Right atrium auricular region (tissue), 2 donors: ENCODE measurements at regions not wholly inside any gene's neighbourhood (a gene's known extent, or its start where the extent isn't known, plus 50 kb on each side); places are given as distances from the start of the nearest gene placed in this dataset.

ENCODE experiments used
- DNase-seq: peaks from one replicate; pipeline ENCODE4 v3.0.0-alpha.2; 2019; ENCODE audit warnings: low spot score
- H3K27ac ChIP-seq, 2 donors: fragments of 200-600 bp; sonication (generic); 1 replicate in 1 of 2; 2 replicates in 1 of 2; pipeline ENCODE4 v1.5.1; 2016 to 2019
- H3K27me3 ChIP-seq, 2 donors: fragments of 200-600 bp; sonication (generic); one replicate each; pipeline versions ENCODE4 v1.5.1 to v1.6.0; 2017 to 2019
- H3K36me3 ChIP-seq: fragments of 200-600 bp; sonication (generic); one replicate; pipeline ENCODE4 v1.5.1; 2016
- H3K4me1 ChIP-seq, 2 donors: fragments of 200-600 bp; sonication (generic); one replicate each; pipeline versions ENCODE4 v1.5.1 to v1.6.0; 2017 to 2019
- H3K4me3 ChIP-seq, 2 donors: fragments of 200-600 bp; sonication (generic); 1 replicate in 1 of 2; 2 replicates in 1 of 2; pipeline ENCODE4 v1.5.1; 2017 to 2019; ENCODE audit warnings: mild to moderate bottlenecking in 1 of 2, moderate library complexity in 1 of 2
- H3K9me3 ChIP-seq, 2 donors: fragments of 200-600 bp; sonication (generic); one replicate each; pipeline ENCODE4 v1.5.1; 2019
- CTCF ChIP-seq, 2 donors: fragments of 200-600 bp; sonication (generic); IDR thresholded peaks; one replicate each; pipeline ENCODE4 v1.5.1; 2019; ENCODE audit warnings: antibody characterized with exemption in 2 of 2

DNA sequence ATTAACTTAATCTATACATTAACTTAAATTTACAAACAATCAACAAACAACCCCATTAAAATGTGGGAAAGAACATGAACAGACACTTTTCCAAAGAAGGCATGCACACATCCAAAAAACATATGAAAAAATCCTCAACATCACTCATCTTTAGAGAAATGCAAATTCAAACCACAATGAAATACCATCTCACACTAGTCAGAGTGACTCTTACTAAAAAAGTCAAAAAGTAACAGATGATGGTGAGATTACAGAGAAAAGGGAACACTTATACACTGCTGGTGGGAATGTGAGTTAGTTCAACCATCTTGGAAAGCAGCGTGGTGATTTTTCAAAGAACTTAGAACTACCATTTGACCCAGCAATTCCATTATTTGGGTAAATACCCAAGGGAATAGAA is 759.2 kb upstream of the SLITRK1 start:
- TF ChIP-seq CTCF (IDR thresholded peaks at IDR 0.05) = no peak
- no peak for DNase-seq
- Histone ChIP-seq H3K27me3 (no peaks in the 10 kb centered on the region), H3K27ac (no peak overlapping the region), H3K4me3 (no peak overlapping the region), H3K4me1 (no peaks in the 10 kb centered on the region), H3K36me3 (no peaks in the 10 kb centered on the region), H3K9me3 (peaks cover 0 to 10% of the 10 kb centered on the region in 2 donors)

- no peaks in the 10 kb centered on the region for H3K36me3 ChIP-seq
- TF ChIP-seq CTCF (IDR thresholded peaks at IDR 0.05) = no peak
- H3K27me3 ChIP-seq = no peaks in the 10 kb centered on the region
- H3K4me1 ChIP-seq = no peaks in the 10 kb centered on the region
- H3K4me3 ChIP-seq = no peak overlapping the region
- no peak for DNase-seq
- peaks cover 0 to 10% of the 10 kb centered on the region in 2 donors for H3K9me3 ChIP-seq
- H3K27ac ChIP-seq = no peak overlapping the region
Observed at GRCh38 chr13:84640691-84641090, 758.4 kb upstream of the SLITRK1 start.

DNA sequence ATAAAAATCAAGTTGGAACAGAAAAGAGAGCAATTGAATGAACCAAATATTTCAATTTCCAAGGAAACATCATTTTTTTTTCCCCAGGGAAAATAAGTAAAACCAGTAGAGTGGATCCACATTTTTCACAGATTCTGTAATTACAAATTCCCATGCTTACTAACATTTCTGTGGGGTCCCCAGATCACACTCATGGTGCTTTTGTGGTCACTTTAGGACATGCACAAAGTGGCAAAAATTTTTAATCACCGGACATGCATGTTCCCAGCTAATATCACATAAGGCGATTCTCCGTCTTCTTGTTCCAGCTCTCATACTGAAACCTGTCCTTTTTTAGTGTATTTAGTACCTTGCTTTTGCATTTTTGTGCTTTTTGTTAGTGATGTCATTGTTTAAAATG is 748.2 kb upstream of the SLITRK1 start:
- Histone ChIP-seq H3K27ac (no peak overlapping the region), H3K4me1 (no peaks in the 10 kb centered on the region), H3K27me3 (no peaks in the 10 kb centered on the region), H3K36me3 (no peaks in the 10 kb centered on the region), H3K4me3 (no peak overlapping the region), H3K9me3 (no peaks in the 10 kb centered on the region)
- DNase-seq = no peak
- no peak for TF ChIP-seq CTCF (IDR thresholded peaks at IDR 0.05)

DNA sequence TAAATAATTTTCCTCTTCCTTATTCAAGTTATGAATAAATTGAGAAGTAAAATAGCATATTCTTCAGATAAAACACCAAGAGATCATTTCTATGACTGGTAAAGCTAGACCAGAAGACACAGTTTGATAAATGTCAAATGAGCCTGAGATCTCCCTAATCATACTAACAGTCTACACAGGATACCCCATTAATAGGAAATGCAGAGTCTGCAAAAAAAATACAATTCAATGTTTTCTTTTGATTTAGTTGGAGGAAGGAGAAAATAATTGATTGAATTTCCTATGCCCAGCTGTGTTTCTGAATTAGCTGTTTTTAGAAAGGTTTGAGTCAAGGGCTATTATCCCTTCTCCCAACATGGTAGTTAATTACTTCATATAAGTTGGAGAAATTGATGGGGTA is 734.6 kb upstream of the SLITRK1 start:
- no peak for DNase-seq
- H3K4me3 ChIP-seq = no peak overlapping the region
- no peaks in the 10 kb centered on the region for H3K27me3 ChIP-seq
- H3K9me3 ChIP-seq = no peaks in the 10 kb centered on the region
- no peak for TF ChIP-seq CTCF (IDR thresholded peaks at IDR 0.05)
- H3K27ac ChIP-seq = no peak overlapping the region
- H3K36me3 ChIP-seq = no peaks in the 10 kb centered on the region
- no peaks in the 10 kb centered on the region for H3K4me1 ChIP-seq

GRCh38 chr13:84609716-84610115 is 727.4 kb upstream of the SLITRK1 start:
- no peak overlapping the region for H3K4me3 ChIP-seq
- no peak for DNase-seq
- no peaks in the 10 kb centered on the region for H3K36me3 ChIP-seq
- no peaks in the 10 kb centered on the region for H3K4me1 ChIP-seq
- H3K9me3 ChIP-seq = no peaks in the 10 kb centered on the region
- no peak overlapping the region for H3K27ac ChIP-seq
- TF ChIP-seq CTCF (IDR thresholded peaks at IDR 0.05) = no peak
- no peaks in the 10 kb centered on the region for H3K27me3 ChIP-seq

GRCh38 chr13:84607261-84608013 is 725.2 kb upstream of the SLITRK1 start:
- DNase-seq = no peak
- Histone ChIP-seq H3K9me3 (no peaks in the 10 kb centered on the region), H3K4me3 (no peak overlapping the region), H3K27ac (no peak overlapping the region), H3K4me1 (no peaks in the 10 kb centered on the region), H3K36me3 (no peaks in the 10 kb centered on the region), H3K27me3 (no peaks in the 10 kb centered on the region)
- TF ChIP-seq CTCF (IDR thresholded peaks at IDR 0.05) = no peak
